Smooth muscle cell (in vitro differentiated cells): ENCODE measurements at regions not wholly inside any gene's neighbourhood (a gene's known extent, or its start where the extent isn't known, plus 50 kb on each side); places are given as distances from the start of the nearest gene placed in this dataset.

Source experiments
- DNase-seq: peaks from one replicate; lab custom pipeline; 2025; ENCODE audit not compliant: unreplicated experiment; lab: John Stamatoyannopoulos, UW
- H2AFZ ChIP-seq: fragments of 200-600 bp; sonication (generic); 2 replicates; pipeline ENCODE4 v1.6.0; 2016; ENCODE audit warnings: antibody characterized with exemption, low read depth, mild to moderate bottlenecking
- H3F3A ChIP-seq: fragments of 200-600 bp; sonication (generic); 2 replicates; pipeline ENCODE4 v1.6.0; 2017; ENCODE audit warnings: antibody characterized with exemption, low read depth
- H3K27ac ChIP-seq: fragments of 200-600 bp; sonication (generic); 2 replicates; pipeline ENCODE4 v1.5.1; 2016; ENCODE audit warnings: low read depth, mild to moderate bottlenecking
- H3K27me3 ChIP-seq: fragments of 200-600 bp; sonication (generic); 2 replicates; pipeline ENCODE4 v1.6.1; 2016; ENCODE audit warnings: low read depth, mild to moderate bottlenecking
- H3K36me3 ChIP-seq: fragments of 200-600 bp; sonication (generic); 2 replicates; pipeline ENCODE4 v1.5.1; 2016; ENCODE audit warnings: low read depth
- H3K4me1 ChIP-seq: fragments of 200-600 bp; sonication (generic); 2 replicates; pipeline ENCODE4 v1.5.1; 2016; ENCODE audit warnings: low read depth
- H3K4me2 ChIP-seq: fragments of 200-600 bp; sonication (generic); 2 replicates; pipeline ENCODE4 v1.6.0; 2016; ENCODE audit warnings: mild to moderate bottlenecking
- H3K4me3 ChIP-seq: fragments of 200-600 bp; sonication (generic); 2 replicates; pipeline ENCODE4 v1.5.1; 2016; ENCODE audit warnings: mild to moderate bottlenecking
- H3K79me2 ChIP-seq: fragments of 200-600 bp; sonication (generic); 2 replicates; pipeline ENCODE4 v1.6.0; 2016; ENCODE audit warnings: low read depth, mild to moderate bottlenecking
- H3K9ac ChIP-seq: fragments of 200-600 bp; sonication (generic); 2 replicates; pipeline ENCODE4 v1.6.0; 2016; ENCODE audit warnings: low read depth
- H3K9me3 ChIP-seq: fragments of 200-600 bp; sonication (generic); replicated peaks from 2 replicates; pipeline ENCODE4 v1.5.1; 2016; ENCODE audit warnings: low read depth
- H4K20me1 ChIP-seq: fragments of 200-600 bp; sonication (generic); 2 replicates; pipeline ENCODE4 v1.6.0; 2016; ENCODE audit warnings: low read depth
- WGBS: methylation state at CpG from one replicate; pipeline ENCODE4 v1.1.7; 2016; ENCODE audit warnings: low lambda C conversion rate; 5-methylcytosine and 5-hydroxymethylcytosine counted together
- TF ChIP-seq, protein P1 (sequence below): fragments of 200-600 bp; sonication (generic); IDR thresholded peaks from 2 replicates; pipeline ENCODE4 v1.5.1; 2017; ENCODE audit warnings: borderline replicate concordance, mild to moderate bottlenecking, antibody characterized with exemption; ENCODE audit not compliant: insufficient read depth, poor library complexity, severe bottlenecking

DNA sequence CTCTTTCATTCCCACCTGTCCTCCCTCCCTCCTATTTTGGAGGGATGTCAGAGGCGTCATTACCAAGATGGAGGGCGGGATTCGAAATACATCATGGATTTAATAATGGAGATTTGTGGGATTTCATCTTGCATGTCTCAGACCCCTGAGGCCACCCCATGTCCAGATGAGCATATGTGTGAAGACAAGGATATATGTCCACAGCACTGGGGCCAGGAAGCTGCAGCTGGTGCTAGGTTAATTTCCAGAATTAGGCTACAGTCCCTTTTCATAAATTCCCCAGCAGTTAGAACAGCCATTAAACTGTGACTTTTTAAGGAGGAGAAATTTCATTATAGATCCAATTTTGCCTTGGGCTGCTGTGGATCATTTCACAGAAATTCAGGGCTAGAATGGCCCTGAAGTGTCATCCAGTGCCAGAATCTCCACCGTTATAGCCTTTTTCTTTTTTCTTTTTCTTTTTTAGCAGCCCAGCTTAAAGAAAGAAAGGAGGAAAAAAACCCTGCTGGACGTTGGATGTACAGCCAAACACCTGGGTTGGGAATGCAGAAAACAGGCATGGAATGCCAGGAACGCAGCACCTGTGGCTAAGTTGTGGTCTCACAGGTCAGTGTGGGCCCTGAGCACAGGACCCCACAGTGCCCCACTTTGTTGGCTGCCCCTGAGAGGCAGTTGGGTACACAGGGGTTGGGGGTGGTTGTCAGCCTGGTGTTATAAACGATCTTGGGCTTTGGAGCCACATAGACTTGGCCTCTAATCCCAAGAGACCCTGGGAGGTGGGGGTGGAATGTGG lies 50.2 kb upstream of the CXCL14 start:
- Histone ChIP-seq H3K79me2 (no peaks in the 10 kb centered on the region), H3F3A (peaks cover 4% of the 10 kb centered on the region), H3K9me3 (no peaks in the 10 kb centered on the region), H4K20me1 (no peaks in the 10 kb centered on the region), H3K4me1 (peaks cover 3% of the 10 kb centered on the region), H3K4me3 (no peak overlapping the region), H3K9ac (no peak overlapping the region), H3K27ac (no peak overlapping the region), H3K4me2 (no peak overlapping the region), H2AFZ (no peak overlapping the region), H3K27me3 (no peaks in the 10 kb centered on the region), H3K36me3 (no peaks in the 10 kb centered on the region)
- TF ChIP-seq, protein P1, sequence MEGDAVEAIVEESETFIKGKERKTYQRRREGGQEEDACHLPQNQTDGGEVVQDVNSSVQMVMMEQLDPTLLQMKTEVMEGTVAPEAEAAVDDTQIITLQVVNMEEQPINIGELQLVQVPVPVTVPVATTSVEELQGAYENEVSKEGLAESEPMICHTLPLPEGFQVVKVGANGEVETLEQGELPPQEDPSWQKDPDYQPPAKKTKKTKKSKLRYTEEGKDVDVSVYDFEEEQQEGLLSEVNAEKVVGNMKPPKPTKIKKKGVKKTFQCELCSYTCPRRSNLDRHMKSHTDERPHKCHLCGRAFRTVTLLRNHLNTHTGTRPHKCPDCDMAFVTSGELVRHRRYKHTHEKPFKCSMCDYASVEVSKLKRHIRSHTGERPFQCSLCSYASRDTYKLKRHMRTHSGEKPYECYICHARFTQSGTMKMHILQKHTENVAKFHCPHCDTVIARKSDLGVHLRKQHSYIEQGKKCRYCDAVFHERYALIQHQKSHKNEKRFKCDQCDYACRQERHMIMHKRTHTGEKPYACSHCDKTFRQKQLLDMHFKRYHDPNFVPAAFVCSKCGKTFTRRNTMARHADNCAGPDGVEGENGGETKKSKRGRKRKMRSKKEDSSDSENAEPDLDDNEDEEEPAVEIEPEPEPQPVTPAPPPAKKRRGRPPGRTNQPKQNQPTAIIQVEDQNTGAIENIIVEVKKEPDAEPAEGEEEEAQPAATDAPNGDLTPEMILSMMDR: no peak
- 79% methylated on average over 7 of the region's 7 CpGs for WGBS
- DNase-seq: no peak
